HG03060 (cell line): ENCODE measurements at regions not wholly inside any gene's neighbourhood (a gene's known extent, or its start where the extent isn't known, plus 50 kb on each side); places are given as distances from the start of the nearest gene placed in this dataset.

ENCODE experiments used
- ATAC-seq: cut with Tn5 transposase; IDR thresholded peaks from one replicate; pipeline ENCODE4 v1.9.1; 2021; ENCODE audit warnings: low read depth, moderate number of reproducible peaks; ENCODE audit not compliant: unreplicated experiment

- no peak for ATAC-seq
These were observed 402.9 kb downstream of the ZSWIM6 start for GRCh38 chr5:61734966-61735365.

GRCh38 chr5:61735531-61735930 is 403.5 kb downstream of the ZSWIM6 start:
- no peak for ATAC-seq

- ATAC-seq: no peak
These were observed 403.9 kb downstream of the ZSWIM6 start for GRCh38 chr5:61735995-61736394.

DNA sequence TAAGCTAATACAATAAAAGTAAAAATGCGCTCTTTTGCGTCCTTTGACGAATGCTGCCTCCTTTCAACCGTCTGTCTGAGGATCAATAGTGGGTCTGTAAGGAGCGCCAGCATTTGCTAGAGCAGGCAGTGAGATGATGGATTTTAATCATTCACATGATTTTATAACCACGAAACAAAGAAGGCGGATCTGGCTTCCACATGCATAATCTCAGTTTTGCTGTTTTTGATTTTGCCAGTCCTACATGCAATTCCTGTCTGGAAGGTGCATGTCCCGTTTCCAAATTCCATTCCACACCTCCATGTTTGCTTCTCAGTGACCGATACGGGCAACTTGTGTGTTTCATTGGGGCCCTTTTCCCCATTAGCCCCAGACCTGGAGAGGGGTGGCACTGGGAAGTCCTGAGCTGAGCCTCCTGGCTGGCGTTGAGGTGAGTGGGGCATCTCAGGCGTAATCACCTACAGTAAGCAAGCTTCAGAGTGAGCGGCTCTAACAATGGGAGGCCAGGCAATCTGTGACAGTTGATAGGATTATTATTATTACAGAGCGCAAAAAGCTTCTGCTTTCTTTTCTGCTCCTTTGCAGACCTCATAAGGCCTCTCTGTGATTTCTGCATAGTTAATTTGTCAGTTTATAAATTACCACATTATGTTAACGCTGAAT is 405.4 kb downstream of the ZSWIM6 start:
- no peak for ATAC-seq

- ATAC-seq: no peak
These were observed 405.9 kb downstream of the ZSWIM6 start for GRCh38 chr5:61737964-61738340.

- ATAC-seq: no peak
These were observed 406.4 kb downstream of the ZSWIM6 start for GRCh38 chr5:61738446-61738845.

DNA sequence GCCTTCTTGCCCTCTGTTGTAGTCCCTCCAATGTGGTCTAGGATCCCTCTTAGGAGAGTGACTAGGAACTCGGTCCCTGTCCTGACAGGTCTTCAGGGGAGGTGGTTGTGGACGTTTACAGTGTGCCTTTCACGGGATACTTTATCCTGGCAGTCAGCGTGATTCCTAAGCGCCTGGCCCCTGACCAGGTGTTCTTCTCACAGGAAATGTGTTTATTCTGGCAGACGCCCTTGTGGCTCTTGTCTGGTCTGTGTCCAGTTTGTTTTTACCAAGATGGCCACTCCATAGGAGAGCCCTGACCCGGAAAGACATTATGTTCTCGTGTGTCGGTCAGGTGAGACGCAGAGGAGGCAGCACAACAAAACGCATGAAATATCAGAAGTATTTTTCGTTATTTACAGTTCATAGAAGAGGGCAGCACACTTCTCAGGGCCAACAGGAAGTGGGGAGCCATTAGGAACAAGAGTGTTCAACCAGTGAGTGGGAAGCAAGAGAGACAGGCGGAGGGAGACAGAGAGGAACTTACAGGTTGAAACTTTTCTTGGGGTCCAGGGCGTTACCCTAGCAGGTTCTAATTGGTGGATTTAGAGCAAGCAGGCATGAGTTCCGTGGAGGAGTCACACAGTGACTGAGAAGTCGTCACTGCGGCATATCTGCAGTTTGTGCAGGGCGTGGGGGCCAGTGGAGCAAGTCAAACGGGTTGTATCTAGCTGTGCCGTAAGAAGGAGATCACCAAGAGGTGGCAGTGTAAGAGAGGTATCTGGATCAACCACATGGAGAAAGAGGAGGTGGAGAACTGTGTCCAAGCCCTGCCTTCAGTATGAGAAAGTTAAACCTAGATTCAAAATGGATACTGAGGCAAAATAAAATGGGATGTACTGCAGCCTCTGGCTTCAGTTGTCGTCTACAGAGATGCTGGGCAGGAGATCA is 412.9 kb downstream of the ZSWIM6 start:
- no peak for ATAC-seq

DNA sequence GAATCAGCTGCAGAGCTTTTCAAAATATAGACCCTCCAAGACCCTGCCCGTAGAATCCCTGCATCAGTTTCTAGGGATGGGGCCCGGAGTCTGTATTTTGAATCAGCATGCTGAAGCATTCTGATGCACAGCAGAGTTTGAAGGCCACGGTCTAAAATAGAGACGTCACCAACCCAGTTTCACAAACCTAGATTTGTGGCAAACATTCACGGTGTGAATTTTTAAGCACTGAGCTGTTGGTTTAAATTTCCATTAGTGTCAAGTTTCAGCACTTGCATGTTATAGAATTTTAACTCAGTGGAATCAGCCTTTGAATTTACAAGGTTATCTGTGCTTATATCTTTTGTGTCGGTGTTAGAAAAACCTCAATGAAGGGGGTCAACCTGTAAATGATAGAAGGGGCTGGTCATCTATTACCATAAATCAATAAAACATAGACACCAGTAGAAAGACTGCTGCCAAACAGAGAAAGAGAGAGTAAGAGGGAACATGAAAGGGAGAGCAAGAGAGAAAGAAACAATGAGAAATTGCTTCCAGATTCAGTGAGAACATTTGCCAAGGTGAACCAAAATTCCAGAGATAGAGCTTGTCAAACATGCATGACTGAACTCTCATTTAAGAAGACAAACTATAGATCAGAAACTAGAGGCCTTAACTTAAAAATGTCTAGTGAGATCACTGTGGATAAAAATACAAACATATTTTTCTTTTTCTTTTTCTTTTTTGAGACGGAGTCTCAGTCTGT is 414.9 kb downstream of the ZSWIM6 start:
- no peak for ATAC-seq

GRCh38 chr5:61748121-61748520 is 416.1 kb downstream of the ZSWIM6 start:
- ATAC-seq: no peak

DNA sequence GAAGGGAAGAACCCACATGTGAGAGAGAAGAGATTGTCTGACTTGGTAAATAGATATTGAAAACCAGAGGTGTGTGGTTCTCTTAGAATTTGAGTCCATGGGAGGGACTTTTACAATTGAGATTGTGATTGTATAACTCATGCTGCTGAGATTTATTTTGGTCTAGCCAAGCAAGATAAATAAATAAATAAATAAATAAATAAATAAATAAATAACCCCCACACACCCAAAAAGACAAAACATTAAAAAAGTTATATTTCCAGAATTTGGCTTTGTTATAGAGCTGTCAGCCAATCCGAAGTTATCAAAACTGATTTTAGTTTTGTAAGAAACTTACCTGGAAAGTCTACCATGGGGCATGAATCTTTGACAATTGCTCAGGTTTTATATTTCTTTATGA is 416.6 kb downstream of the ZSWIM6 start:
- ATAC-seq: no peak

- no peak for ATAC-seq
These were observed 420.5 kb downstream of the ZSWIM6 start for GRCh38 chr5:61752588-61752987.

- ATAC-seq: no peak
These were observed 422.7 kb downstream of the ZSWIM6 start for GRCh38 chr5:61754792-61755191.

DNA sequence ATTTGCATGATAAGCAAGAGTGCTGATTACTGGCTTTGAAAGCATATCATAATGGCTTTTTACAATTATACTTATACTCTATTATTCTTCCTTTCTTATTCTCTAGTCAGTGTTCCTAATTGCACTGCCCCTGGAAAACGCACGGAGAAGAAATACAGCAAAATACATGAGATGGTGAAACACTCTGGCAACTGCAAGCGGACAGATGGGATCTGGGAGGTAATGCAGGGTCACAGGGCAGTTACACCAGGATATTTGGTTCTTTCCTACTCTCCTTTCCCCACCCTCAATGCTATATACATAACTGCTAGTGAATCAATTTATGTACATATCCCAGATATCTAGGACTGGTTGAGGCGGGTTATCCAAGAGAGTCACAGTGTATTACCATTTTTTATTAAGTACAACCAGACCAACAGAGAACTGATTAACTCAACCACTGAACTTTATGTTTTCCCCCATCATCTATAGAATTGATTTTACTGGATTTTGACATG is 423.7 kb downstream of the ZSWIM6 start:
- no peak for ATAC-seq

GRCh38 chr5:61758711-61759110 is 426.7 kb downstream of the ZSWIM6 start:
- no peak for ATAC-seq

DNA sequence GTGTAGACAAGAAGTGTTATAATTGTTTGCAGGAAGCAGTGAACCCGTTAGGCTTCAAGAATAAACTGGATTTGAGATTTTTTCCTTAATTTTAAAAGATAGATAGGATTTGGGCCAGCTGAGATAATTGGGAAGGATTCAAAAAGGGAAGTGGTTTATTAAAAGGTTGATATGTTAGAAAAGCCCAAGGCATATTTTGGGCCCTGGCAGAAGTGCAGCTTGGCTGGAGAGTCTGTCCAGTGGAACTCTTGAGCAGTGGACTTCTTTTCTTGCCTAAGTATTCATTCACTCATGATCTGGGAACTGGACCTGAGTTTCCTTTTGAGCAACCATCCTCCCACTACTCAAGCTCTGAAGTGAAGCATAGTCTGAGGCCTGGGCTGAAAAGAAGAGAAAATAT is 433.4 kb downstream of the ZSWIM6 start:
- ATAC-seq: no peak

DNA sequence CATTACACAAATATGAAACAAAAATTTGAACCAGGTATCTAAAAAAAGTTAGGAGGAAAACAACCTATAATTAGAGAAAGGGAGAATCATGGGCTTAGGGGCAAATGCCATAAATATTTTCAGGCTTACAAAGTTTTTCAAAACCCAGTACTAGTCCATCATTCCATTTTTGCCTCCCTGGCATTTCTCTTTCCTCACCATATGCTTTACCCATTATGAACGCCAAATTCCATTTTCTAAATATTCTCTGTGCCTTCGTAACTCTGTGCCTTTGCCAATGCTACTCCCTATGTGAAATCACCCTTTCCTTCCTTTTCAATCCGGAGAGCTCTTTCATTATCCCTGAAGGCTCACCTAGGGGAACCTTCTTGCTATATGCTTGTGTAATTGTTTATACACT is 434.1 kb downstream of the ZSWIM6 start:
- ATAC-seq: no peak

DNA sequence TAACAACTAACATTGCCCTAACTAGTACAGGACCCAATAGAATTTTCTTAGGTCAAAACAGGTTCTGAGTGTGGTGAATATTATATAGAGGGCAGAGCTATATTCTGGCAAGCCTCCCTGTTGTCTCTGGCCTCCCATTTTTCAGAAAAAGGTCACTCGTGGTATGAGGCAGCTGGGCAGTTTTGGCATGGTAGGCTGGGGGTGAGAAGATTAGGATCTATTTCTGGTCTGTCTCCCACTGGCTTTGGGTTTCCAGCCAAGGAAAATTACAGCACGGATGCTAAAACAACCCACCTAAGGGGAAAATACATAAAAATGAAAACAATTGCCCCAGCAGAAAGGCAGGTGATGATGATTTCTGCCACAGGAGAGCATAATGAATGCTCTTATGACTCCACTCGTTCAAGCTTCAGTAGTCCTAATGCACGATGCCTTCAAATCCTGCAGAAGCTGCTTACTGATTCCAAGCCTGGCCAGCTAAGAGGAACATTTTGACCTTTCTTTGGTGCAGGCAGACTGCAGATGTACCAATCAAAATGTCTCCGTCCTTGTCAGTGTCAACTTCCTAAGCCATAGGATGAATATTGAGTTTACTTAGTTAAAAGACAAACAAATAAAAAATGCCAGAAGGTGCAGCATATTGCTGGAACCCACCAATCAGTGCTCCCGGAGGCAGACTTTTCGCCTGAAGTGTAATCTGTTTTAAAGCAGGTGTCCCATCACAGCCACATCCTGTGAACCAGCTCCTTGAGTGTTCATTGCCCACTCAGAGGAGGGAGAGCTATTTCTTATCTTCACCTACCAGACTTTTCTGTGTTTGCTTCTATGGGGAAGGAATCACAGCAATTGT is 435.4 kb downstream of the ZSWIM6 start:
- no peak for ATAC-seq

- no peak for ATAC-seq
These were observed 436.7 kb downstream of the ZSWIM6 start for GRCh38 chr5:61768692-61769281.

- ATAC-seq: no peak
These were observed 439.0 kb downstream of the ZSWIM6 start for GRCh38 chr5:61771062-61771461.

GRCh38 chr5:61771808-61772207 is 439.8 kb downstream of the ZSWIM6 start:
- ATAC-seq: no peak
